ENCODE measurements at regions not wholly inside any gene's neighbourhood (a gene's known extent, or its start where the extent isn't known, plus 50 kb on each side); places are given as distances from the start of the nearest gene placed in this dataset.

DNA sequence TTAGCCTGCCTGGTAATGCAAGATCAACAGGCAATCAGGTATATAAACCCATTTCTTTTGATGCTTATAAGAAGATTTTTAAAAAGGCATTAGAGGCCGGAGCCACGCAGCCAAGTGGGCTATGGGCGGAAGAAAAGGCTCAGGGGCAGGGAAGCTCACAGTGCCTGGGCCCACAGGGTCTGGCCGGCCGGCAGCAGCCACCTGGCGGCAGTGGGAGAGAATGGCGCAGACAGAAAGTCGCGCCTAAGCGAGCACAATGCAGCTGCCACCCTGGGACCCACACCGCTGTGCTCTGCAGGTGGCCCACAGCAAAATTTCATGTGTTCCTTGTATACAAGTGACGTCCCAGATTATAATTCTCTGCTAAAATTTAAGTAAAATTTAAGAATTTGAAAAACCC lies 448.6 kb upstream of the RASGRP1 start:
- no TSS peak for BruUV-seq (replicated peaks)
- no peak overlapping the region for H3K4me2 ChIP-seq (ENCODE audit: low read depth, low read length)
- WGBS (ENCODE audit: low lambda C conversion rate): 13% methylated on average over 7 of the region's 12 CpGs
- TF ChIP-seq STAG1 (CRISPR knock-in tag; IDR thresholded peaks at IDR 0.05) (peak; percentile 34), CTCF (CRISPR knock-in tag; IDR thresholded peaks at IDR 0.05) (peak; percentile 41), ADNP (CRISPR knock-in tag; IDR thresholded peaks at IDR 0.05) (no peak)
- TF ChIP-seq, protein P1, sequence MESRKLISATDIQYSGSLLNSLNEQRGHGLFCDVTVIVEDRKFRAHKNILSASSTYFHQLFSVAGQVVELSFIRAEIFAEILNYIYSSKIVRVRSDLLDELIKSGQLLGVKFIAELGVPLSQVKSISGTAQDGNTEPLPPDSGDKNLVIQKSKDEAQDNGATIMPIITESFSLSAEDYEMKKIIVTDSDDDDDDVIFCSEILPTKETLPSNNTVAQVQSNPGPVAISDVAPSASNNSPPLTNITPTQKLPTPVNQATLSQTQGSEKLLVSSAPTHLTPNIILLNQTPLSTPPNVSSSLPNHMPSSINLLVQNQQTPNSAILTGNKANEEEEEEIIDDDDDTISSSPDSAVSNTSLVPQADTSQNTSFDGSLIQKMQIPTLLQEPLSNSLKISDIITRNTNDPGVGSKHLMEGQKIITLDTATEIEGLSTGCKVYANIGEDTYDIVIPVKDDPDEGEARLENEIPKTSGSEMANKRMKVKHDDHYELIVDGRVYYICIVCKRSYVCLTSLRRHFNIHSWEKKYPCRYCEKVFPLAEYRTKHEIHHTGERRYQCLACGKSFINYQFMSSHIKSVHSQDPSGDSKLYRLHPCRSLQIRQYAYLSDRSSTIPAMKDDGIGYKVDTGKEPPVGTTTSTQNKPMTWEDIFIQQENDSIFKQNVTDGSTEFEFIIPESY (CRISPR knock-in tag; IDR thresholded peaks at IDR 0.05): peak; percentile 40; the same call in 1 of the 2 replicates
- H3K27ac ChIP-seq (ENCODE audit: extremely low read length, insufficient read depth, low read length): no peak overlapping the region
- POLR2A ChIA-PET: no interaction called here
- H3K36me3 ChIP-seq (replicated peaks in 1 of 2; ENCODE audit: control insufficient read depth in 1 of 2, insufficient read depth in 2 of 2, low read length in 2 of 2): no peaks in the 10 kb centered on the region
- no peaks in the 10 kb centered on the region for H4K20me1 ChIP-seq (ENCODE audit: insufficient read depth, low read length)
- H3K27me3 ChIP-seq (ENCODE audit: control insufficient read depth in 1 of 2, insufficient read depth in 2 of 2, low read length in 2 of 2): no peaks in the 10 kb centered on the region; a peak in 1 of 5 replicates
- no peaks in the 10 kb centered on the region for H3K79me2 ChIP-seq (ENCODE audit: insufficient read depth, low read length)
- H3K4me3 ChIP-seq (replicated peaks in 1 of 3; ENCODE audit: insufficient read depth in 1 of 3, low read depth in 2 of 3, low read length in 3 of 3): no peak overlapping the region
- H3K9ac ChIP-seq (ENCODE audit: insufficient read depth, low read depth, low read length): no peak overlapping the region
- H3K4me1 ChIP-seq (ENCODE audit: insufficient read depth, low read length): no peaks in the 10 kb centered on the region
- peak; percentile 81 for ATAC-seq
- FAIRE-seq: no peak
- intact Hi-C loops (cut with micrococcal nuclease; ENCODE audit: unreplicated experiment): no loop called here
- no peak overlapping the region for H2AFZ ChIP-seq (ENCODE audit: low read length)
- H3K9me3 ChIP-seq (ENCODE audit: low read length): peaks cover 18% of the 10 kb centered on the region
- no peak for DNase-seq (ENCODE audit: low spot score)
- in situ Hi-C loops (cut with HindIII; ENCODE audit: extremely low pct_ligation_motif_present, low pct_unique_long_range_greater_than_20kb): no loop called here
- CTCF ChIA-PET (ENCODE audit: low intra/inter-chr PET ratio, low total read pairs): no interaction called here

DNA sequence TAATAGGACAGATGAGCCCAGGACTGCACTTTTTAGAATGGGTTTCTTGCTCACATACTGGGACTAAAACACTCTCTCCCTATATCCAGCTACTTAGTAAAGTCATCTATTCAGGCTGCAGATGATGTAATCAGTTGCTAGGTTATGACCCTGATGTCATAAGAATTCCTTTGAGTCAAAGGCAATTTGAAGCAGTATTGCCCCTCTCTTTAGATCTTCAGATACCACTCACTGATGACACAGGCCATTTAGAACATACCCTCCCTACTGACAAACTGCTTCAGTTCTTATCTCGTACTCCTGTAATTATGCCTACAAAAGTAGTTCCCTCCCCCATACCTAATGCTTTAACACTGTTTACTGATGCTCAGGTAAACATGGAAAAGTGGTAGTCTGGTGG lies 450.1 kb upstream of the RASGRP1 start:
- Histone ChIP-seq H3K9ac (ENCODE audit: insufficient read depth, low read depth, low read length) (no peak overlapping the region), H3K9me3 (ENCODE audit: low read length) (peaks cover 13% of the 10 kb centered on the region), H3K4me2 (ENCODE audit: low read depth, low read length) (no peak overlapping the region), H3K4me1 (ENCODE audit: insufficient read depth, low read length) (no peaks in the 10 kb centered on the region), H4K20me1 (ENCODE audit: insufficient read depth, low read length) (no peaks in the 10 kb centered on the region), H3K27me3 (ENCODE audit: control insufficient read depth in 1 of 2, insufficient read depth in 2 of 2, low read length in 2 of 2) (no peaks in the 10 kb centered on the region; a peak in 1 of 5 replicates), H2AFZ (ENCODE audit: low read length) (no peak overlapping the region), H3K4me3 (replicated peaks in 1 of 3; ENCODE audit: insufficient read depth in 1 of 3, low read depth in 2 of 3, low read length in 3 of 3) (no peak overlapping the region), H3K79me2 (ENCODE audit: insufficient read depth, low read length) (no peaks in the 10 kb centered on the region), H3K27ac (ENCODE audit: extremely low read length, insufficient read depth, low read length) (no peak overlapping the region), H3K36me3 (replicated peaks in 1 of 2; ENCODE audit: control insufficient read depth in 1 of 2, insufficient read depth in 2 of 2, low read length in 2 of 2) (no peaks in the 10 kb centered on the region)
- ChIA-PET POLR2A (no interaction called here), CTCF (ENCODE audit: low intra/inter-chr PET ratio, low total read pairs) (no interaction called here)
- FAIRE-seq (no peak), DNase-seq (ENCODE audit: low spot score) (no peak), ATAC-seq (no peak)
- WGBS (ENCODE audit: low lambda C conversion rate): 0% methylated on average over 1 of the region's 1 CpG
- in situ Hi-C loops (cut with HindIII; ENCODE audit: extremely low pct_ligation_motif_present, low pct_unique_long_range_greater_than_20kb): no loop called here
- TF ChIP-seq ZFP36L2 (CRISPR knock-in tag; IDR thresholded peaks at IDR 0.05) (no peak), ZBTB7B (CRISPR knock-in tag; IDR thresholded peaks at IDR 0.05) (no peak), ATF7 (IDR thresholded peaks at IDR 0.05) (0 out of 2 replicates have a peak, but pooled peaks have one; percentile 40), ATF7 (CRISPR knock-in tag; IDR thresholded peaks at IDR 0.05) (no peak)
- TF ChIP-seq, protein P2, sequence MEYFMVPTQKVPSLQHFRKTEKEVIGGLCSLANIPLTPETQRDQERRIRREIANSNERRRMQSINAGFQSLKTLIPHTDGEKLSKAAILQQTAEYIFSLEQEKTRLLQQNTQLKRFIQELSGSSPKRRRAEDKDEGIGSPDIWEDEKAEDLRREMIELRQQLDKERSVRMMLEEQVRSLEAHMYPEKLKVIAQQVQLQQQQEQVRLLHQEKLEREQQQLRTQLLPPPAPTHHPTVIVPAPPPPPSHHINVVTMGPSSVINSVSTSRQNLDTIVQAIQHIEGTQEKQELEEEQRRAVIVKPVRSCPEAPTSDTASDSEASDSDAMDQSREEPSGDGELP (IDR thresholded peaks at IDR 0.05; ENCODE audit: borderline replicate concordance, low read depth): no peak
- BruUV-seq (replicated peaks): no TSS peak
- intact Hi-C loops (cut with micrococcal nuclease; ENCODE audit: unreplicated experiment): no loop called here
